ENCODE measurements at regions not wholly inside any gene's neighbourhood (a gene's known extent, or its start where the extent isn't known, plus 50 kb on each side); places are given as distances from the start of the nearest gene placed in this dataset.

DNA sequence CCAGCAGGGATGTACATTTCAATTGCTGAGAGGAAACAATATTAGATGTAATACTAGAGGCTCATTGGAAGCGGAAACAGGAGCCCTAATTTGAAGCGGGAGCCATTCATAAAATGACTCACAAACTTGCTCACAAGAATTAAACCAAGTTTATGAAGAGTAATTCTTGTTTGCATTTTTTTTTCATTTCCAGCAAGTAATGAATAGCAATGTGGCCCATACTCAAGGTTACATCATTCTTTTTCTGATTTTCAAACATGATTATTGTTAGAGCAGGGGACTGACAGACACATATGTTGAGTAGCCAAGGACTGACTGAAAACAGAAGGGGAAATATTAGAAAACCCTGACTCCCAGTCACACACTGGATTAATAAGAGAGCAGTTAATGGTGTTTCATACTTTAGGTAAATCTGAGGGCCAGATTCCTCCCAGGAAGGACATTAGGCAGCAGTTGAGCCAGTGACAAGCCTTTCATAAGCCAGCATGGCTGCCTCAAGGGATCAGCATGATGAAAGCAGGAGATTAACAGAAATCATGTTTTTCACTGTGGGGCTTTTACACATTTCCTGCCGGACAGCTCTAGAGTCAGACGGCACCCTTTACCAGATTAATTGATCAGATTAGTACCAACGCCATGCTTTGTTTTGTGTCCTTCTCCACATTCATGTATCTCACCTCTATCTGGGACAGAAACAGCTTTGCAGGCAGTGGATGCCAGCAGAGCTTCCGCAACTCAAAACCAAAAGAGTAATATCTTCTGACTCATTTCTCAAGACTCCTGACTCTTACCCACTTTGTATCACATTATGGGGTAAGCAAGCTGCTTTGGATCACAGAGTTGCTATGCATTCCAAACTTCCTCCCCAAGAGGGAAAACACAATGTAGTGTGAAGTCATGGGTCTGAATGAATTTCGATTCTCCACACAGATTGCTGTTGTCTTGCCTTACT is 831.6 kb downstream of the KCNA4 start:
- H3K36me3 ChIP-seq (ENCODE audit: insufficient read depth, low read length) = no peaks in the 10 kb centered on the region
- no peak overlapping the region for H3K4me3 ChIP-seq (ENCODE audit: low read length, poor library complexity, severe bottlenecking)
- no peak overlapping the region for H3K4me2 ChIP-seq (ENCODE audit: low read depth, low read length, poor library complexity, severe bottlenecking)
- no peaks in the 10 kb centered on the region for H3K9me3 ChIP-seq (ENCODE audit: insufficient read depth, low read depth, low read length)
- H3K9me2 ChIP-seq (replicated peaks; ENCODE audit: low read depth, low read length) = no peaks in the 10 kb centered on the region
- no peaks in the 10 kb centered on the region for H3K27me3 ChIP-seq (ENCODE audit: insufficient read depth, low read length, poor library complexity, severe bottlenecking)
- no peaks in the 10 kb centered on the region for H3K4me1 ChIP-seq (ENCODE audit: insufficient read depth, low read length, poor library complexity, severe bottlenecking)
- TF ChIP-seq EZH2phosphoT487 (IDR thresholded peaks at IDR 0.05; ENCODE audit: borderline replicate concordance) = no peak
- TF ChIP-seq, protein P1, sequence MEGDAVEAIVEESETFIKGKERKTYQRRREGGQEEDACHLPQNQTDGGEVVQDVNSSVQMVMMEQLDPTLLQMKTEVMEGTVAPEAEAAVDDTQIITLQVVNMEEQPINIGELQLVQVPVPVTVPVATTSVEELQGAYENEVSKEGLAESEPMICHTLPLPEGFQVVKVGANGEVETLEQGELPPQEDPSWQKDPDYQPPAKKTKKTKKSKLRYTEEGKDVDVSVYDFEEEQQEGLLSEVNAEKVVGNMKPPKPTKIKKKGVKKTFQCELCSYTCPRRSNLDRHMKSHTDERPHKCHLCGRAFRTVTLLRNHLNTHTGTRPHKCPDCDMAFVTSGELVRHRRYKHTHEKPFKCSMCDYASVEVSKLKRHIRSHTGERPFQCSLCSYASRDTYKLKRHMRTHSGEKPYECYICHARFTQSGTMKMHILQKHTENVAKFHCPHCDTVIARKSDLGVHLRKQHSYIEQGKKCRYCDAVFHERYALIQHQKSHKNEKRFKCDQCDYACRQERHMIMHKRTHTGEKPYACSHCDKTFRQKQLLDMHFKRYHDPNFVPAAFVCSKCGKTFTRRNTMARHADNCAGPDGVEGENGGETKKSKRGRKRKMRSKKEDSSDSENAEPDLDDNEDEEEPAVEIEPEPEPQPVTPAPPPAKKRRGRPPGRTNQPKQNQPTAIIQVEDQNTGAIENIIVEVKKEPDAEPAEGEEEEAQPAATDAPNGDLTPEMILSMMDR (conservative IDR thresholded peaks at IDR 0.05; ENCODE audit: low read length) = no peak
- no peaks in the 10 kb centered on the region for H3K79me2 ChIP-seq (ENCODE audit: insufficient read depth, low read length)
- H3F3A ChIP-seq (ENCODE audit: low read depth) = no peaks in the 10 kb centered on the region
- H4K20me1 ChIP-seq (ENCODE audit: insufficient read depth, low read length, poor library complexity, severe bottlenecking) = no peaks in the 10 kb centered on the region
- no peak overlapping the region for H3K9ac ChIP-seq (ENCODE audit: low read depth, low read length, poor library complexity, severe bottlenecking)
- H2AFZ ChIP-seq (ENCODE audit: low read length) = no peak overlapping the region

DNA sequence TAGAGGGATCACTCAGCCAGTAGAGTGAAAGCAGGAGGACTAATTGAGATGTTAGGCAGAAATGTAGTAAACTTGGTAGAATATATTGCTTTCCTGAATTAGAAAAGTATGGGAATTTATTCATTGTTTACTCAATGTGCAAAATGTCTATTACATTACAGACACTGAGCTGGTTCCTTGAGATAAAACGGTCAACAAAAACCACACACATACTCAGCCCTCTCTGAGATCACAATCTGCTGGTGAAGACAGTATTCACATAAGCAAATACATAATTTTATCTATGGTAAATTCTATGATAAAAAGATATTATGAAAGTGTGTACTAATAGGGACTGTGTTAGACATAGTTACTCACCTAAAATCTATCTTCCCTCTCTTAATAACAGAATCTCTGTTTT is 833.5 kb downstream of the KCNA4 start:
- Histone ChIP-seq H3K36me3 (ENCODE audit: insufficient read depth, low read length) (no peaks in the 10 kb centered on the region), H3K27me3 (ENCODE audit: insufficient read depth, low read length, poor library complexity, severe bottlenecking) (no peaks in the 10 kb centered on the region), H3K4me3 (ENCODE audit: low read length, poor library complexity, severe bottlenecking) (no peak overlapping the region), H3K9me2 (replicated peaks; ENCODE audit: low read depth, low read length) (no peaks in the 10 kb centered on the region), H3K9me3 (ENCODE audit: insufficient read depth, low read depth, low read length) (no peaks in the 10 kb centered on the region), H3K79me2 (ENCODE audit: insufficient read depth, low read length) (no peaks in the 10 kb centered on the region), H2AFZ (ENCODE audit: low read length) (no peak overlapping the region), H3K9ac (ENCODE audit: low read depth, low read length, poor library complexity, severe bottlenecking) (no peak overlapping the region), H3K4me1 (ENCODE audit: insufficient read depth, low read length, poor library complexity, severe bottlenecking) (no peaks in the 10 kb centered on the region), H3K4me2 (ENCODE audit: low read depth, low read length, poor library complexity, severe bottlenecking) (no peak overlapping the region), H3F3A (ENCODE audit: low read depth) (no peaks in the 10 kb centered on the region), H4K20me1 (ENCODE audit: insufficient read depth, low read length, poor library complexity, severe bottlenecking) (no peaks in the 10 kb centered on the region)
- TF ChIP-seq EZH2phosphoT487 (IDR thresholded peaks at IDR 0.05; ENCODE audit: borderline replicate concordance) = no peak
- TF ChIP-seq, protein P1 (conservative IDR thresholded peaks at IDR 0.05; ENCODE audit: low read length) = no peak

DNA sequence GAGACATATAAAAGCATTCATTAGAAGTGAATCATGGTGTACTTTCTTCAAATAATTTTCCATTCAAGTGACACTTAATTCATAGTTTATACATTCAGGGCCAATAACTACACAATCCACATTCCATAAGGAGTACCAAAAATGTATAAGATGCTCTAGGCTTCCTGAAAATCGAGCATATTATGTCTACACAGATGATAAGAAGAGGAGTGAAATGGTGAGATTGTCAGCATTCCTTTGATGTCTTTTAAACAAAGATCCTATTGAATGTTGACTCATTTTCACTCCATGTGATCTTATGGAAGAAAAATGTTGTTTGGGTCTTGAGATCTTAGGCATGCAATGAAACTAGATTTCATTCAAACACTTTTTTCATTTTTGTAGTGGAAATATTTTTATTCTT is 843.2 kb downstream of the KCNA4 start:
- Histone ChIP-seq H3K79me2 (ENCODE audit: insufficient read depth, low read length) (no peaks in the 10 kb centered on the region), H3K36me3 (ENCODE audit: insufficient read depth, low read length) (no peaks in the 10 kb centered on the region), H3K9me2 (replicated peaks; ENCODE audit: low read depth, low read length) (no peaks in the 10 kb centered on the region), H3K9ac (ENCODE audit: low read depth, low read length, poor library complexity, severe bottlenecking) (no peak overlapping the region), H2AFZ (ENCODE audit: low read length) (no peak overlapping the region), H3K9me3 (ENCODE audit: insufficient read depth, low read depth, low read length) (no peaks in the 10 kb centered on the region), H3K27me3 (ENCODE audit: insufficient read depth, low read length, poor library complexity, severe bottlenecking) (no peaks in the 10 kb centered on the region), H3K4me2 (ENCODE audit: low read depth, low read length, poor library complexity, severe bottlenecking) (no peak overlapping the region), H3K4me1 (ENCODE audit: insufficient read depth, low read length, poor library complexity, severe bottlenecking) (no peaks in the 10 kb centered on the region), H4K20me1 (ENCODE audit: insufficient read depth, low read length, poor library complexity, severe bottlenecking) (no peaks in the 10 kb centered on the region), H3F3A (ENCODE audit: low read depth) (no peaks in the 10 kb centered on the region), H3K4me3 (ENCODE audit: low read length, poor library complexity, severe bottlenecking) (no peak overlapping the region)
- TF ChIP-seq EZH2phosphoT487 (IDR thresholded peaks at IDR 0.05; ENCODE audit: borderline replicate concordance) = no peak
- TF ChIP-seq, protein P1 (conservative IDR thresholded peaks at IDR 0.05; ENCODE audit: low read length) = no peak

All from Loucy (cell line).